Muscle of arm (tissue), 1 donor: ENCODE measurements at regions not wholly inside any gene's neighbourhood (a gene's known extent, or its start where the extent isn't known, plus 50 kb on each side); places are given as distances from the start of the nearest gene placed in this dataset.
"Not testable (repeated sequence)": the region's sequence is repeated elsewhere in the genome, so short reads cannot be mapped to it uniquely, and the experiment has no call there.

Experiments used
- DNase-seq: peaks from one replicate; pipeline ENCODE4 v3.0.0-alpha.2; 2013

DNA sequence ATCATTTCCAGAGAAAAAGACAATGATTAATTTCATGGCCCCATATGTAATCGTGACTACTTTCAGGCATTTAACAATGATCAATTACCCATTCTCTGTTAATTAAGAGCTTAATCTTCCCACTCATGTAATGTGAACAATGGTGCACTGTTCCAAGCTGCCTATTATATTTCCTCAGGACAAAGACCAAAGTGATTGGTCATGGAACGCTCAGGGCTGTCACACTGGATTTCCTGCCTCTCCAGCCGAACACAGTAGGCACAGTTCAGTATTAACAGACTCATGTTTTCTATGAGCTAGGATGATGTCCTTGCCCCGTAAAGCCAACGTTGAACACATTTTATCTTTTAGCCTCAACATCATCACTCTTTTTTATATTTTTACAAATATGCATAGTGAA, 142.7 kb upstream of the FZD8 start:
- no peak for DNase-seq

DNA sequence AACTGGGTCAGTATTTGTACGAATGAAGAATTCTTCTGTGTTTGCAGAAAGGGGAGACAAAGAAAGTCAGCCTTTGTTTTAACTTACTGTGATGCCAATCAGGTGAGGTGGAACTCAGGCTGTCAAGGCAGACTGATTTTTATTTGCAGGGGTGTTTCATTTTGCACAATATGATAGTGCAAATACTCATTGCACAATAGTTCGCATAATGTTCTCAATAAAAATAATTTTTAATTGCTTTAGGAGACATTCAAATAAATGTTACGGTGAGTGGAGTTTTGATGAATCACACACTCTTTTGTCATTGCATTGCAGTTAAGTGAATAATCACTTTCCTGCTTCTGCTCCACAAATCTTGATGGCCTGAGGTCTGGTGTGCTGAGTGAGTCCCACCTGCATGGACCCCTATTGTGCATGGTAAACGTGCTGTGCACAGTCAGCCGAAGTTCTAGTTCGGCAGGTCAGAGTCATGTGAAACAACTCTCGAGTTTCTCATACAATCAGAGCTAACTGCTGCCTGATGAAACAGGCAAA, 141.3 kb upstream of the FZD8 start:
- no peak for DNase-seq

DNA sequence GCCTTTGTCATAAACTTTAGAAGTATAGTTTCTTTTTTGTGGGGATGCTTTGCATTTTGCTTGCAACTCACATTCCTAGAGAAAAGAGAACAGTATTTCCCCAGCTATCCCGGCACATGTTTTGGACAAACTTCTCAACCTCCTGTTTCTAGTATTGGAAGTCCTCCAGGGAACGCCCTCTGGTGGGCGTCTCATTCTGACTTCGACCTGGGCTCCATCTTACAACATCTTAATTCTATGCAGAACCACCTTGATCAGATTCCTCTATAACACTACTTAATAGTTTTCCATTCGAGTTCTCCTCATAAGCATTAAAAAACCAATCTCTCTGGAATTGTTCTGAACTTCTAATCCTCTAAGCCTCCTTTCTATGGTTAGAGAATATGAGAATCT, 139.5 kb upstream of the FZD8 start:
- DNase-seq: no peak

DNA sequence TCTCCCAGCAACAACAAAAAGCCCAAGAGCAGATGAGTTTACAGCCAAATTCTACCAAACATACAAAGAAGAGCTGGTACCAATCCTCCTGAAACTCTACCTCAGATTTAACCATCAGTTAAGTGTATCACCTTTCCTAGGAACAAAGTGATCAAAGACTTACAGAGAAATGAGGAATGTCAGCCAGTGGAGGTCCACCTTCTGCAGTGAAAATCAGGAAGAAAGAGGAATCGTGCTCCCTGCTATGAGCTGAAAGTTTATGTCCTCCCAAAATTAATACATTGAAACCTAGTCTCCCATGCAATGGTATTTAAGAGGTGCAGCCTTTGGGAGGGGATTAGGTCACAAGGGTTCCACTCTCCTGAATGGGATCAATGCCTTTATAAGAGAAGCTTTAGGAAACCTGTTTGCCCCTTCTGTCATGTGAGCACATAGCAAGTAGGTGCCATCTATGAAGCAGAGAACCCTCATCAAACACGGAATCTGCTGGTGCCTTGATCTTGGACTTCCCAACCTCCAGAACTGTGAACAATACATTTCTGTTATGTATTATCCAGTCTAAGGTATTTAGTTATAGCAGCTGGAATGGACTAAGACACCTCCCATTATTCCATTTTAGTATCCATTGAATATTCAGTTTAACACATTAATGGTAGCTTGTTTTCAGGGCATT, 139.0 kb upstream of the FZD8 start:
- DNase-seq: no peak

DNA sequence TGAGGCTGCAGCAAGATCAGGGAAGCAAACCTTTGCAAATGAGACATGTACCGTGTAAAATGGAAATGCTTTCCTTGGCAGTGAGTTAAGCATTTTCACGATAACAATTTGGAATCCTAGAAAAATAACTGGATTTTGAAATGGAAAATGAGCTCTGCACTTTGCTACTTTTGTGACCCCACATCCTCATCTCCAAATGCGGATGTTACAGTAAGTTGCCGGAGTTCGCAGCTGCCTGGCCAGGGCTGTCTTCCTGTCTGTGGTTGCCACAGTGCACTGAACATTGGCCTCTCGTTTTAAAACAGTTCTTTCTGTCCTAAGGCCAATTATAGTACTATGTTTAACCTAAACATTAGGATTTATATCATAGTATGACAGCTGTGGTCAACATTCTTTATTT, 136.2 kb upstream of the FZD8 start:
- DNase-seq: peak; percentile 57

DNA sequence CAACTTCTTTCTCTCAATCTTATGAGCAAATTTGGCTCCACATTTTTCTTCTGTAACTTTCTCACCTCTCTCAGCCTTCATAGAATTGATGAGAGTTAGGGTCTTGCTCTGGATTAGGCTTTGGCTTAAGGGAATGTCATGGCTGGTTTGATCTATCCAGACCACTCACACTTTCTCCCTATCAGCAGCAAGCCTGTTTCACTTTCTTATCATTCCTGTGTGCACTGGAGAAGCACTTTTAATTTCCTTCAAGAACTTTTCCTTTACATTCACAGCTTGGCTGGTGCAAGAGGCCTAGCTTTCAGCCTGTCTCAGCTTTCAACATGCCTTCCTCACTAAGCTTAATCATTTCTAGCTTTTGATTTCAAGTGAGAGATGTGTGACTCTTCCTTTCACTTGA, 134.5 kb upstream of the FZD8 start:
- DNase-seq: not testable (repeated sequence)

DNA sequence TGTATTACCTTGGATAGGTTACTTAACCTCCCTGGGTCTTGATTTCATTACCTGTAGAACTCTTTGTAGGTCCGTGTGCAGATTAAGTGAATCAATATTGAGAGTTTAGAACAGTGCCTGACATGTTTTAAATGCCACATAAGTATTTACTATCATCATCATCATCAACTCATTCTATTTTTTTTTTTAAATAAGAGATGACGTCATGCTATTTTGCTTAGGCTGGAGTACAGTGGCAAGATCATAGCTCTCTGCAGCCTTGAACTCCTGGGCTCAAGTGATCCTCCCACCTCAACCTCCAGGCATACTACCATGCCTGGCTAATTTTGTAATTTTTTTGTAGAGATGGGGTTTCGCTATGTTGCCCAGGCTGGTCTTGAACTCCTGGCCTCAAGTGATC, 132.0 kb upstream of the FZD8 start:
- DNase-seq: no peak

DNA sequence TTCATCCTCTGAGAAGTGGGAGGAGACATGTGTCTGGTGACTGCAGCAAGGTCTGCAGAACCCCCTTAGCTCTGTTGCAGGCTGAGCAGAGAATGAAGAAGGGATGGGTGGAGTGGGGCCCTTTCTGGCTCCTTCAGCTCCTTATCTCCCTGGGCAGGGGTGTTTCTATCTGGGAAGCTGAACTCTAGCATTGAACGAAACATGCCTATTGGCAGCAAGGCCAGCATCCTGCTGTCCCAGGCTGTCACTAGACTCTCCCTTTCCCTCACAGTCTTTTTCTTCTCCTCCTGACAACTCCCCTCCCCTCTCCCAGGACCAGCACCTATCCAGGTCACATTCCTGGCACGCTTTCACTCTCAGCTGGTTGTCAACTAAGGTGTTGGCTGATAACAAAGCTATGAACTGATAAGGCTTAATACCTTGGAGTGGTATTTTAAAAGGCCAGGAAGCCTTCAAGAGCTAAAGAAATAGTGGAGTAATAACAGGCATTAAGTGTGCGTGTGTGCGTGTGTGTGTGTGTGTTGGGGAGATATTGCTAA, 128.8 kb upstream of the FZD8 start:
- DNase-seq: no peak

DNA sequence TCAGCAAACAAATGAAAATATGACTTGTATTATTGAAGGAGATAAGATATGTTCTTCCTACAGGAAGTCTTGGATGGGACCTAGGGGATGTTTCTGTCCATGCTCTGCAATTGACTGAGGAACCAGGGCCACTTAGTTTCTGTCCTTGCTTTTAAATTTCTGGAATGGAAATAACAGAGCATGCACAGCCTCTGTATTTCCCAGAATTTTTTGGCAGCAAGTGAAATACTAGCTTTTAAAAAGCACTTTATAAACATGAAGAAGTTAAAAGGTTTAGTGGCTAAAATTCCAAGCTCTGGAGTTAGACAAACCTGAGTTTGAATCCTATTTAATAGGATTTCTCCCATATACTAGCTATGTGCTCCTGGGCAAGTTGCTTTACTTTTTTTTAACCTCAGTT, 127.7 kb upstream of the FZD8 start:
- no peak for DNase-seq

DNA sequence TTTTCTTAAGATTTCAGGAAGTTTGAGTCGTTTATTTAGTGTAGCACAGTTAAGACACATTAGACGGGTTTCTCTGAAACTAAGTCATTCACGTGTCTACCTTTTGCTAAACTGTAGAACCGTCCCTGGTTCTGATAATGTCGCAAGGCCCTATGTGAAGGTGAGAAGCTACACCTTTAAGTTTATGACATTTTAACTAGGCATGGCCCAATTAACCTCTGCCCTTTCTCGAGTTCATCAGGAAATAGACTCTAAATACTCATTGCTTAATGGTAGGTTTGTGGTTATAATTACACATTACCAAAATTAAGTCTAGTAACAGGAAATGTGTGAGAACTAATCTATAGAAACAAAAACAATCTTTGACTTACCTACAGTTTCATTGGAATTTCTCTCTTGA, 126.6 kb upstream of the FZD8 start:
- no peak for DNase-seq

DNA sequence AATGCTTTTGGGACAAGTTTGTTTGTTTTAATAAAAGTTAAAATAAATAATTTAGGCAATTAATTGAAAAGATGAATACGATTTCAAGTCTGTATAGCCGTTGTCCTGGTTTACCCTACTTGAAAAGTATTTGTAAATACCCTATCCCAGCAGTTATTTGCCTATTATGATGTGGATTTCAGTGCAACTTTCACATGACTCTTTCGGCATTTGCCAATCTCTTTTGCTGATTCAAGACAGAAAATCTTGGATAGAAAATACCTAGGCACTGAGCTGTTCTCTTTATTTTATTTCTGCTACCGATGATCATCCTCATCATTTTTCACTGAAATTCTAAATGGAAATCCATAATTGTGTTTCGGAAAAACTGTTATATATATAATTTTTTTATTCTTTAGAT, 125.9 kb upstream of the FZD8 start:
- no peak for DNase-seq

DNA sequence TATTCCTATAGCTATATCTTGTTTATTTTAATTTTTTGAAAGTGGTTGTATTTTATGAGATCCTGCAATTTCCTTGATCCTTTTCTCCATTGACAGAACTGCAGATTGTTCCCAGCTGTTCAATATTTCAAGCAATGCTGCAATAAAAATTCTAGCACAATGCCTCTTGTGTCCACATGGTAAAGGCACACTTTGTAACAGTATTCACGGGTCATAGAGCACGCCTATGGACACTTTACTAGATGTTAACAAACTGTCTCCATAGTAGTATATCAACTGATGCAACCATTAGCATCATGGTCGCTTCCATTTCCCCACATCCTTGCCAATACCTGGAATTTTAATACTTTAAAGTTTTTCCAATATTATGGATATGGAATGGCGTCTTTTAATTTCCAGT, 123.9 kb upstream of the FZD8 start:
- DNase-seq: no peak

DNA sequence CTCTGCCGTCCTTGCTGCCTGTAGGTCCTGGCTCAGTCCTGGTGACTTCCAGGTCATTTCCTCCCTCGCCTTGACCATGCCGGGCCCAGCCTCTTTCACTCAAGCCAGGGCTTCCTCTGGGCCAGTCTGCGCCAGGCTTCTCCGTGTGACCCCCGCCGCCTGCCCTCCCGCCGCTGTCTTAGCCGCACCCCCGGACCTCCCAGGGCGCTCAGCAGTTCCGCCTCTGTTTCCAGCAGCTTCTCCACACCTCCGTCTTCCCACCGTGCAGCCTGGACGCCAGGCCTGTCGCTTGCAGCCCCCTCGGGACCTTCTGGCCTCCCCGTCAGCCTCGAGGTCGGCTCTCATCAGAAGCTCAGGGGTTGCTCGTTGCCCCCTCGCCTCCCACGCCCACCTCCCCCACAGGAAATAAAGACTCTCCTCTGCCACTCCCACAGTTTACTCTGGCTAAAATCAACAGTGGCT, 123.0 kb upstream of the FZD8 start:
- DNase-seq: no peak

DNA sequence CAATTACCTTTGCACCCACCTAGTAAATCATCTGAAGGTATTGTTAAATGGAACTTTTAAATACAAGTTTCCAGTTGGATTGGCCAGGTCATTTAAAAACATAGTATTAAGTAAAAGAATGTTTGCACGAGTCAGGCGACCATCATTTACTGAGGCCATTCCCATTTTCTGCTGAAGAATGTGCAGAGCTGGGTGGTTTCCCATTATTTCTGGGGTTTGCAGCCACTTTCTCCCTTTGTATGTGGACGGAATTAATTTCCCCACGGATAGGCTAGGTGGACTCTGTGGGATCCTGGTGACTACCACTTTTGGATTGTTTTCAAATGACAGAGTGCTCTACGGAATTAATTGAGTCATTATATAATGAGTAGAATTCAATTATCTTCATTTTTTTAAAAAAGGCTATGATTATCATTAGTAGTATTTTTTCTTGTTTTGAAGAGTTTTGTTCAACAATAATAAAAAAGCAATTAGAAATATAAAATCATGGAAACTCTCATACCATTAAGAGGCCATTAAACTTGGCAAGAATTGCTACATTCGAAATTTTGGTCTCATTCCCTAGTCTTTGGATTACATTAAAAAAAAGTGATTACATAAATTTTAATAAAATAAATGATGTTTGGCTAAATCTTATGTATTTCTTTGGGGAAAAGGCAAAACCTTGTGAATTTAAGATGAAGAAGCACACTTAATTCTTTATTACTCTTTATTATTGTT, 120.4 kb upstream of the FZD8 start:
- DNase-seq: no peak

DNA sequence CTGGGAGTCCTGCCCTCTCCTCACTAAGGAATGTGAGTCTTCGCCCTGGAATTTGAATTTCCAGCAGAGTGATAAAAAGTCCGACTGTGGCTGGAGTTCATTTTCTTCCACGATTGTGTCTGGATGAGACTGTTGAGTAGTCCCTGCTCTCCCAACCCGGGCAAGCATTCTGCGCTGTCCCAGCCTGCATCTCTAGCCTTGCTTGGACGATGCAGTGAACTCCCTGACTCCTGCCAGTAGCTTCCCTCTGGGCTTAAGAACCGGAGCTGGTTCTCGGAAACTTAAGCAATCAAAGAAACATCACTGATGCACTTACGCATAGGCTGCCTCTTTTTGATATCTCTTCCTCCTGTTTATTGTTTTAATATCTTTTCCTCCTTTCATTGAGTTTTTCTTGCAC, 116.0 kb upstream of the FZD8 start:
- DNase-seq: peak; percentile 88

DNA sequence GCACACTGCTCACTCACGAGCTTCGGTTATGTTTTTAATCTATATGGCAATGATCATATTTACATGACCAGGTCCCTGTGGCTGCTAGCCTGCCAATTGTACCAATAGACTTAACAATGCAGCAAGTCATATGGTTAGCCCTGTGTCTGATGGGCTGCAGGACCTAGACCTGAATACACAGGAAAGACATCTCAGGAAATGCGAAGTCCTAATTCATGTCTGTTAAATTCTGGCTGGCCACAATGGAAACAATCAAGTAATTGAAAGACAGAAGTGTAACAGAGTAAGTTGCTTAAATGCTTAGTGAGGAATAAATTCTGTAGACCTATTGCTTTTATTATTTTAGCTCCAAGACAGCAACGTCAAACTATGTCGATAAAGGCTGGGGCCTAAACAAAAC, 112.4 kb upstream of the FZD8 start:
- DNase-seq: no peak

DNA sequence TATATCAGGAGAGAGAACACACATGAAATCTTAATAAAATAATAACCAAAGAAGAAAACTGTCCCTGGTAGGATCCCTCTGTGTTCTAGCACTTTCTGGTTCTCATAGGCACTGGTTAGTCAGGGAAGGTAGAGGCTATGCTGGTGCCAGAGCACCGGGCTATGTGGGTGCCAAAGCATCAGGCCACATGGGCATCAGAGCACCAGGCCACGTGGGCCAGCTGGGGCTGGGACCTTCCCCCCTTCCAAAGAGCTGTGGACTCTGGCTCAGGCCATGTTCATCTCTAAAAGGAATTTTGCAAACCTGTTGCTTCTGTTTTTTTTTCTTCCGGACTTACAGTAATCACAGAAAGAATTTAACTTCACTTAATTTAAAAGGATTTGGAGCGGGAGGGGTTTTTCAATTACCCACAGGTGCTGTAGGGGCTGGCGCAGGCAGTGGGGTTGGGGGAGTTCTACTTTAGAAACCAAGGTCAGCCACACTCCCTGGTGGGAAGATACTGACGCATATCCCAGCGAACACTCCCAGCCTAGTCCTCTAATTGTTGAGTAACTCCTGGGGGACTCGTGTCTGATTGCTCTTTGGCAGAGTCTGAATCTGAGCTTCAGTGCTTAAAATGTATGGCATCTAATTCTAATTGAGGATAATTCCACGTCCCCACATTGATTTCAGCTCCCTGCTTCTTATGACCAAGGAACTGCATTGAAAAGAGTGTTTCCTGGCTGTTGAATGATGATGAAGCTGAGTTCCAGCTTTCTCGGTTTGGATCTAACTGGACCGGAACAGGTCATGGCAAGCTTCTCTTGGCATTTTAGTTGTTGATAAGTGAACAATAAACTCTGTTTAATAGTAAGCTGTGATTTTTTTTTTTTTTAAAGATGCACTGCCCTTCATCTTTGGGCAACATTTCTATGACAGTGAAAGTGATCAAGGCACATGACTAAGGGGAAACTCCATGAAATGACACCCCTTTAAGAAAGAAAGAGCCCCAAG, 110.7 kb upstream of the FZD8 start:
- no peak for DNase-seq

DNA sequence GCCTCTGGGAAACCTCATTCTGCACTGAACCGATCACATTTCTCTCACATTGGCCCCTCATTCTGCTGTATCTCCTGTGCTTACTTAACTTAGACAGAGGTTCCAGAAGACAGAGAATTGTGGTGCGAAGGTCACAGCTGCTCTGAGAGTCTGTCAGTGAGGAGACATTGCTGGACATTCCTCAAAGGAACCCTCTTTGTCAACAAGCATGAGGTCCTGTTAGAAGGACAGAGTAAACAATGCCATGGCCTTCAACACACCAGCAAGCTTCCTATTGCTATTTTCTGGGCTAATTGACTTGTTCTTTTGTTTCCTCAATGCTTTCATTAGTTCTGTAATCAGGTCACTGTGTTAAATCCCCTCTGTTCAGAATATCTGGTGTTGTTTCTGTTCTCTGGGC, 109.3 kb upstream of the FZD8 start:
- no peak for DNase-seq

DNA sequence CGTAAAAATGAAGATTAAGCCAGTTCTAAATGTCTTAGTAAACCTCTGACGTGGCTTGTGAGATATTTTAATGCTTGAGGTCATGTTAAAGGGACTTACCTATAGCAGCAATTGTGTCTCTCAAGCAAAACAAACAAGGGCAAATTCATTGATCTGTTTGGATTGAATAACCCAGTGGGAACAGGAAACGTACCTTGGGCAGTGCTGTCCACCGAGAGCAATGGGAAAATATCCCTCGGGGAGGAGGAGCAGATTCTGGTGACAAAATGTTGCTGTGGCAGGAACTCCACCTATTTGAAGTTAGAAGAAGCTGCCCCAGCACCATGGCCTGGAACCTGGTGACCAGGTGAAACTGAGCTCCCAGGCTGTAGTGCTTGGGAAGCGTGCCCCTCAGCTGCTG, 107.1 kb upstream of the FZD8 start:
- no peak for DNase-seq

DNA sequence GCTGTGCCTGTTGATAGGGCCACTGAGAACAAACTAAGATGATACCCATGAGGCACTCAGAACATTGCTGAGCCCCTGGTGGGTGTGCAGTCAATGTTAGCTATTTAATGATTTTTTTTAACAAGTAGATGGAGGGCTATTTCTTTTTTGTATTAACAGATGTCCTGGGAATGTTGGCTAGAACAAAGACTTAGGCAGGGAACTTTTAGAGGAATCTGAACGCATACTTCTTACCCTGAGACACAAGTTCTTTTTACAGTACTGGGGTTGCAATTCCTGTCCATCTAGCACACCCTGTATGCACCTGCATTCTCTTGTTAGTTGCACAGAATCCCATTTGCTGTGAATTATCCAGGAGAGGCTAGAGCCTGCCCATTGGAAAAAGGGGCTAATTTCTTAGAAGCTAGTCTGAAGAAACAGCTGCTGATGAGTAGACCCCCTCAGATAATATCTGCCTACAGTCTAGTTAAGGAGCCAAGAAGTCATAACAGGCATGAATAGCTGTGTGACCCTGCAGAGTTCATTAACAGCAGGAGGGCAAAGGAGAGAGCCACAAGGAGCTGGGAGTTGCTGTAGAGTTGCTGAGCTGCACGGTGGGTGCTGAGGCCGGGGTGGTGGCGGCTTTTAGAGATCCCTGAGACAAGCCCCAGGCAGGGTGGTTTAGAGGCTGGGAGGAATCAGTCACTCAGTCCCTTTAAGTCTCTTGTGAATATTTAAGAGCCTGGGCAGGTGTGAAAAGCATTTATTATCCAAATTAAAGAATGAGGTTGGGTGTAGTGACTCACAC, 103.7 kb upstream of the FZD8 start:
- no peak for DNase-seq

DNA sequence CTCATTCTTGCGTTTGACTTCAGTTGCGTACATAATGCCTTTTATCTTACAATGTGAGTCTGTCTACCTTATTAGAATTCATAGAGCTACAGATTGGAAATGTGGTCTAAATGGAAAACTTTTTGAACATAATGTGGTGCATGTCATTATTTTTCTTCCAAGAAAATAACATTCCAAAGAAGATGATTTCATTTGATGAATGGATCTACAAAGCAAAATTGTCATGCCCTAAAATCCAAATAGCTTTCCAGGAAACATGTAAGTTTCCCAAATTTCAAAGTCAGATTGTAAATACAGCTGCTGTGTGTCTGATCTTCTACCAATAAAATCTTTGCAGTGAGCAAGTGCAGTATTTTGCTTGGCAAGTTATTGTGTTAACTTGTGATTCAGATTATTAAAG, 101.8 kb upstream of the FZD8 start:
- peak; percentile 82 for DNase-seq
